GM18502 (cell line): ENCODE measurements at regions not wholly inside any gene's neighbourhood (a gene's known extent, or its start where the extent isn't known, plus 50 kb on each side); places are given as distances from the start of the nearest gene placed in this dataset.
A peak's percentile ranks its signal among the peaks of the same experiment; 100 is the strongest.
"Not testable (repeated sequence)": the region's sequence is repeated elsewhere in the genome, so short reads cannot be mapped to it uniquely, and the experiment has no call there.

ENCODE experiments used
- ATAC-seq: cut with Tn5 transposase; IDR thresholded peaks from one replicate; pipeline ENCODE4 v1.9.1; 2021; ENCODE audit warnings: mild to moderate bottlenecking; ENCODE audit not compliant: unreplicated experiment, poor library complexity

- ATAC-seq, result no peak
These were observed 52.7 kb upstream of the CRIM1 start for GRCh38 chr2:36302911-36303310.

GRCh38 chr2:36301843-36302242 lies 53.7 kb upstream of the CRIM1 start:
- no peak for ATAC-seq

GRCh38 chr2:36300697-36301096 lies 54.9 kb upstream of the CRIM1 start:
- ATAC-seq, result no peak

GRCh38 chr2:36296798-36297197 lies 58.8 kb upstream of the CRIM1 start:
- no peak for ATAC-seq

- ATAC-seq, result no peak
These were observed 61.3 kb upstream of the CRIM1 start for GRCh38 chr2:36294316-36294721.

- no peak for ATAC-seq
These were observed 65.2 kb upstream of the CRIM1 start for GRCh38 chr2:36290306-36290856.

- ATAC-seq, result no peak
These were observed 65.8 kb upstream of the CRIM1 start for GRCh38 chr2:36289731-36290130.

GRCh38 chr2:36287363-36288275 lies 68.0 kb upstream of the CRIM1 start:
- no peak for ATAC-seq

- ATAC-seq, result not testable (repeated sequence)
These were observed 76.1 kb upstream of the CRIM1 start for GRCh38 chr2:36279506-36279905.

- ATAC-seq, result no peak
These were observed 77.6 kb upstream of the CRIM1 start for GRCh38 chr2:36277881-36278523.

GRCh38 chr2:36277146-36277808 lies 78.3 kb upstream of the CRIM1 start:
- ATAC-seq, result peak; percentile 84

- no peak for ATAC-seq
These were observed 84.3 kb upstream of the CRIM1 start for GRCh38 chr2:36271266-36271665.

GRCh38 chr2:36270758-36271157 lies 84.8 kb upstream of the CRIM1 start:
- ATAC-seq, result no peak

- ATAC-seq, result no peak
These were observed 88.4 kb upstream of the CRIM1 start for GRCh38 chr2:36267194-36267593.

- no peak for ATAC-seq
These were observed 88.9 kb upstream of the CRIM1 start for GRCh38 chr2:36266536-36267121.

- no peak for ATAC-seq
These were observed 93.0 kb upstream of the CRIM1 start for GRCh38 chr2:36262581-36262980.

GRCh38 chr2:36255863-36256262 lies 99.7 kb upstream of the CRIM1 start:
- no peak for ATAC-seq

- no peak for ATAC-seq
These were observed 102.5 kb upstream of the CRIM1 start for GRCh38 chr2:36253086-36253485.

- ATAC-seq, result peak; percentile 81
These were observed 109.1 kb upstream of the CRIM1 start for GRCh38 chr2:36246320-36246990.

- ATAC-seq, result no peak
These were observed 109.9 kb upstream of the CRIM1 start for GRCh38 chr2:36245651-36246050.
